Panc1 (cell line): ENCODE measurements at regions not wholly inside any gene's neighbourhood (a gene's known extent, or its start where the extent isn't known, plus 50 kb on each side); places are given as distances from the start of the nearest gene placed in this dataset.

Experiments
- ATAC-seq: fragments of 200-7000 bp; cut with Tn5 transposase; 2 replicates; pipeline ENCODE4 v1.9.1; 2020; ENCODE audit warnings: mild to moderate bottlenecking, moderate library complexity
- BruUV-seq: library from RNA; stranded (reverse); fragments of 400-500 nt; replicated peaks from 2 replicates; lab custom pipeline; 2021; lab: Mats Ljungman, UMichigan
- CTCF ChIA-PET: fragments of 300-600 bp; sonication (Branson Sonifier 250); formaldehyde crosslinking; loops from one replicate; lab custom pipeline; 2022; ENCODE audit warnings: antibody characterized with exemption; lab: Charles Lee
- POLR2A ChIA-PET: fragments of 300-600 bp; sonication (Branson Sonifier 250); formaldehyde crosslinking; loops from one replicate; lab custom pipeline; 2022; ENCODE audit warnings: antibody characterized with exemption; lab: Charles Lee
- DNase-seq: peaks from one replicate; pipeline ENCODE4 v3.0.0-alpha.2; 2010; ENCODE audit warnings: low read depth, low spot score
- H3K27ac ChIP-seq: 2 replicates; pipeline ENCODE4 v1.5.1; 2011; ENCODE audit warnings: mild to moderate bottlenecking, low read length, inconsistent platforms
- H3K27me3 ChIP-seq: fragments of 200-500 bp; sonication (Bioruptor generic); 2 replicates; pipeline ENCODE4 v1.6.0; 2014; ENCODE audit warnings: low read length, inconsistent platforms; ENCODE audit not compliant: control insufficient read depth, insufficient read depth
- H3K36me3 ChIP-seq: fragments of 200-500 bp; sonication (Bioruptor generic); 2 replicates; pipeline ENCODE4 v1.5.1; 2014; ENCODE audit warnings: inconsistent platforms, mild to moderate bottlenecking, low read length, moderate library complexity; ENCODE audit not compliant: control insufficient read depth, insufficient read depth
- H3K4me1 ChIP-seq: 2 replicates; pipeline ENCODE4 v1.5.1; 2011; ENCODE audit warnings: inconsistent platforms, mild to moderate bottlenecking, low read length, moderate library complexity; ENCODE audit not compliant: control insufficient read depth, insufficient read depth
- H3K4me3 ChIP-seq, 2 experiments: 2 replicates each; pipeline ENCODE4 v1.5.1; 2011 to 2012; ENCODE audit warnings: low read depth in 2 of 2, low read length in 2 of 2, mild to moderate bottlenecking in 2 of 2, inconsistent platforms in 1 of 2, moderate library complexity in 1 of 2
- H3K9me3 ChIP-seq: fragments of 200-500 bp; sonication (Bioruptor generic); 2 replicates; pipeline ENCODE4 v1.5.1; 2014; ENCODE audit warnings: low read depth, mild to moderate bottlenecking, inconsistent platforms, low read length, moderate library complexity; ENCODE audit not compliant: control insufficient read depth, insufficient read depth
- POLR2AphosphoS5 ChIP-seq: IDR thresholded peaks from 2 replicates; pipeline ENCODE4 v1.6.1; 2012; ENCODE audit warnings: mild to moderate bottlenecking, low read depth, low read length, moderate library complexity
- SIN3A ChIP-seq: IDR thresholded peaks from 2 replicates; pipeline ENCODE4 v1.6.1; 2012; ENCODE audit warnings: low read depth, mild to moderate bottlenecking, low read length, moderate library complexity, borderline replicate concordance; ENCODE audit not compliant: insufficient read depth
- TCF7L2 ChIP-seq: IDR thresholded peaks from 2 replicates; pipeline ENCODE4 v1.6.1; 2011; ENCODE audit warnings: mild to moderate bottlenecking, low read depth, low read length, inconsistent platforms
- in situ Hi-C: cut with HindIII; loops from 2 replicates; pipeline ENCODE4 v1.10.0; 2016; ENCODE audit warnings: low sequenced_read_pairs, low pct_unique_long_range_greater_than_20kb
- intact Hi-C: fragments of 100-400 bp; cut with micrococcal nuclease; formaldehyde crosslinking; loops from one replicate; pipeline ENCODE4 v1.10.0; 2022; ENCODE audit not compliant: unreplicated experiment
- TF ChIP-seq, protein P1 (sequence below), 2 experiments: IDR thresholded peaks; 2 replicates each; pipeline ENCODE4 v1.6.1; 2011 to 2012; ENCODE audit warnings: low read depth in 2 of 2, control low read depth in 1 of 2, low read length in 1 of 2, mild to moderate bottlenecking in 1 of 2, moderate library complexity in 1 of 2; ENCODE audit not compliant: insufficient read depth in 1 of 2
- TF ChIP-seq, protein P2 (sequence below): fragments of 450-650 bp; IDR thresholded peaks from 2 replicates; pipeline ENCODE4 v1.5.1; 2017; ENCODE audit warnings: mild to moderate bottlenecking

DNA sequence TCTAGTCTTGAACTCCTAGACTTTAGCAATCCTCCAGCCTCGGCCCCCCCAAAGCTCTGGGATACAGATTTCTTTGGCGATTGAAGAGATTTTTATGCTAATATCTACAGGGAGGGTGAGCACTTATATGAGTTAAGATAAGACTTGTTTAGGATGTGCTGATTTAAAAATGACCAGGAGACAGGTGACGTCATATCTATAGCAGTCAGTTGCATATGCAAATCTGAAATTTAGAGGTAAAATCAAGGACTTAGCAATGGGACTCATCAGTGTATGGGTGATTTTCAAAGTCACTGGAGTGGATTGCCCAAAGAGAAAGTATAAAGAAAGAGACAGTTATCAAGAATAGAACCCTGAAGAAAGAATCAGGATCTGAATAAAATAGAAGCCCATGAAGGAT is 394.5 kb downstream of the ADGRL2 start:
- intact Hi-C loops, result no loop called here
- no peaks in the 10 kb centered on the region for H3K9me3 ChIP-seq
- ATAC-seq (no peak), DNase-seq (no peak)
- TF ChIP-seq, protein P1, sequence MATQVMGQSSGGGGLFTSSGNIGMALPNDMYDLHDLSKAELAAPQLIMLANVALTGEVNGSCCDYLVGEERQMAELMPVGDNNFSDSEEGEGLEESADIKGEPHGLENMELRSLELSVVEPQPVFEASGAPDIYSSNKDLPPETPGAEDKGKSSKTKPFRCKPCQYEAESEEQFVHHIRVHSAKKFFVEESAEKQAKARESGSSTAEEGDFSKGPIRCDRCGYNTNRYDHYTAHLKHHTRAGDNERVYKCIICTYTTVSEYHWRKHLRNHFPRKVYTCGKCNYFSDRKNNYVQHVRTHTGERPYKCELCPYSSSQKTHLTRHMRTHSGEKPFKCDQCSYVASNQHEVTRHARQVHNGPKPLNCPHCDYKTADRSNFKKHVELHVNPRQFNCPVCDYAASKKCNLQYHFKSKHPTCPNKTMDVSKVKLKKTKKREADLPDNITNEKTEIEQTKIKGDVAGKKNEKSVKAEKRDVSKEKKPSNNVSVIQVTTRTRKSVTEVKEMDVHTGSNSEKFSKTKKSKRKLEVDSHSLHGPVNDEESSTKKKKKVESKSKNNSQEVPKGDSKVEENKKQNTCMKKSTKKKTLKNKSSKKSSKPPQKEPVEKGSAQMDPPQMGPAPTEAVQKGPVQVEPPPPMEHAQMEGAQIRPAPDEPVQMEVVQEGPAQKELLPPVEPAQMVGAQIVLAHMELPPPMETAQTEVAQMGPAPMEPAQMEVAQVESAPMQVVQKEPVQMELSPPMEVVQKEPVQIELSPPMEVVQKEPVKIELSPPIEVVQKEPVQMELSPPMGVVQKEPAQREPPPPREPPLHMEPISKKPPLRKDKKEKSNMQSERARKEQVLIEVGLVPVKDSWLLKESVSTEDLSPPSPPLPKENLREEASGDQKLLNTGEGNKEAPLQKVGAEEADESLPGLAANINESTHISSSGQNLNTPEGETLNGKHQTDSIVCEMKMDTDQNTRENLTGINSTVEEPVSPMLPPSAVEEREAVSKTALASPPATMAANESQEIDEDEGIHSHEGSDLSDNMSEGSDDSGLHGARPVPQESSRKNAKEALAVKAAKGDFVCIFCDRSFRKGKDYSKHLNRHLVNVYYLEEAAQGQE (IDR thresholded peaks at IDR 0.05; ENCODE audit: insufficient read depth in 1 of 2, low read depth in 2 of 2, low read length in 1 of 2), result no peak
- no peak for TF ChIP-seq TCF7L2
- no peak for TF ChIP-seq POLR2AphosphoS5
- TF ChIP-seq, protein P2, sequence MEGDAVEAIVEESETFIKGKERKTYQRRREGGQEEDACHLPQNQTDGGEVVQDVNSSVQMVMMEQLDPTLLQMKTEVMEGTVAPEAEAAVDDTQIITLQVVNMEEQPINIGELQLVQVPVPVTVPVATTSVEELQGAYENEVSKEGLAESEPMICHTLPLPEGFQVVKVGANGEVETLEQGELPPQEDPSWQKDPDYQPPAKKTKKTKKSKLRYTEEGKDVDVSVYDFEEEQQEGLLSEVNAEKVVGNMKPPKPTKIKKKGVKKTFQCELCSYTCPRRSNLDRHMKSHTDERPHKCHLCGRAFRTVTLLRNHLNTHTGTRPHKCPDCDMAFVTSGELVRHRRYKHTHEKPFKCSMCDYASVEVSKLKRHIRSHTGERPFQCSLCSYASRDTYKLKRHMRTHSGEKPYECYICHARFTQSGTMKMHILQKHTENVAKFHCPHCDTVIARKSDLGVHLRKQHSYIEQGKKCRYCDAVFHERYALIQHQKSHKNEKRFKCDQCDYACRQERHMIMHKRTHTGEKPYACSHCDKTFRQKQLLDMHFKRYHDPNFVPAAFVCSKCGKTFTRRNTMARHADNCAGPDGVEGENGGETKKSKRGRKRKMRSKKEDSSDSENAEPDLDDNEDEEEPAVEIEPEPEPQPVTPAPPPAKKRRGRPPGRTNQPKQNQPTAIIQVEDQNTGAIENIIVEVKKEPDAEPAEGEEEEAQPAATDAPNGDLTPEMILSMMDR, result no peak
- no peak for TF ChIP-seq SIN3A
- CTCF ChIA-PET, result no interaction called here
- H3K27ac ChIP-seq, result no peak overlapping the region
- no TSS peak for BruUV-seq
- H3K4me3 ChIP-seq, result no peak overlapping the region
- POLR2A ChIA-PET, result no interaction called here
- in situ Hi-C loops, result no loop called here
- H3K27me3 ChIP-seq, result no peaks in the 10 kb centered on the region
- no peaks in the 10 kb centered on the region for H3K36me3 ChIP-seq
- no peaks in the 10 kb centered on the region for H3K4me1 ChIP-seq

DNA sequence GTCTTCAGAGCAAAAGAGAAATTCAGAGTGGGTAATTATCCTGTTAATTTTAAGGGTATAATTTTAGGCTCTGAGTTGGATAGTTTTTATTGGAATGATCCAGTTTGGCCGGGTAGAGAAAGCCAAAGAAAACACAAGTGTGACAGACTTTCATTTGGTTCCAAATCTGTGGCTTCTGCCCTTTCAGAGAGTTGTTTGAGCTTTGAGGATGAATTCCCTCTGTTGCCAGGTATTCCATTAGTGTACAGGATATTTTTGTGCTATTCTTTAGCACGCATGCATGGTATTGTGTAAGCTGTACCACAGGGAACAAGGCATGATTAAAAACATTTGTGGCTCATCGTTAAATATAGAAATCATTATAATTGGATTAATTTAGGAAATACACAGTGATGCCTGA is 384.4 kb downstream of the ADGRL2 start:
- ATAC-seq, result no peak
- ChIA-PET POLR2A (no interaction called here), CTCF (no interaction called here)
- Histone ChIP-seq H3K4me3 (no peak overlapping the region), H3K4me1 (no peaks in the 10 kb centered on the region), H3K9me3 (no peaks in the 10 kb centered on the region), H3K36me3 (no peaks in the 10 kb centered on the region), H3K27me3 (no peaks in the 10 kb centered on the region), H3K27ac (no peak overlapping the region)
- in situ Hi-C loops (no loop called here), intact Hi-C loops (no loop called here)
- DNase-seq, result no peak
- TF ChIP-seq, protein P2, result no peak
- TF ChIP-seq, protein P1 (IDR thresholded peaks at IDR 0.05; ENCODE audit: insufficient read depth in 1 of 2, low read depth in 2 of 2, low read length in 1 of 2), result no peak
- TF ChIP-seq SIN3A, result no peak
- no peak for TF ChIP-seq TCF7L2
- TF ChIP-seq POLR2AphosphoS5, result no peak
- no TSS peak for BruUV-seq
